SH-SY5Y (cell line): ENCODE measurements at regions not wholly inside any gene's neighbourhood (a gene's known extent, or its start where the extent isn't known, plus 50 kb on each side); places are given as distances from the start of the nearest gene placed in this dataset.

Experiments used
- GATA2 ChIP-seq: IDR thresholded peaks from 2 replicates; pipeline ENCODE4 v1.6.1; 2011; ENCODE audit warnings: mild to moderate bottlenecking, low read depth, low read length
- GATA3 ChIP-seq: IDR thresholded peaks from 2 replicates; pipeline ENCODE4 v1.6.1; 2011; ENCODE audit warnings: low read depth, mild to moderate bottlenecking, low read length, moderate library complexity

GRCh38 chr4:135824759-135825296 is 1623.2 kb upstream of the PABPC4L start:
- no peak for TF ChIP-seq GATA2
- TF ChIP-seq GATA3: no peak
